K562 (cell line): ENCODE measurements at regions not wholly inside any gene's neighbourhood (a gene's known extent, or its start where the extent isn't known, plus 50 kb on each side); places are given as distances from the start of the nearest gene placed in this dataset.

Experiments used
- CBX5 ChIP-seq: IDR thresholded peaks from 2 replicates; pipeline ENCODE4 v1.6.1; 2014; ENCODE audit warnings: low read depth, borderline replicate concordance
- CEBPB ChIP-seq: fragments of 450-650 bp; IDR thresholded peaks from 2 replicates; pipeline ENCODE4 v1.6.1; 2016; ENCODE audit warnings: missing genetic modification characterization, missing compliant biosample characterization
- ETS1 ChIP-seq: conservative IDR thresholded peaks from 2 replicates; pipeline ENCODE4 v1.6.1; 2011; ENCODE audit warnings: low read depth, mild to moderate bottlenecking, low read length; ENCODE audit not compliant: control insufficient read depth
- EWSR1 ChIP-seq: fragments of 450-650 bp; IDR thresholded peaks from 2 replicates; pipeline ENCODE4 v1.6.1; 2018; ENCODE audit warnings: borderline replicate concordance, mild to moderate bottlenecking, low read depth, moderate library complexity; ENCODE audit not compliant: partially characterized antibody
- HNRNPK ChIP-seq: fragments of 200-400 bp; formaldehyde crosslinking; IDR thresholded peaks from one replicate; pipeline ENCODE4 v1.6.1; 2018; ENCODE audit warnings: mild to moderate bottlenecking, low read depth, low read length; ENCODE audit not compliant: poor library complexity, severe bottlenecking
- JUN ChIP-seq, 2 experiments: sonication (generic) in 1 of 2; formaldehyde crosslinking in 1 of 2; IDR thresholded peaks; 2 replicates each; pipeline versions ENCODE4 v1.6.1 to v1.8.0; 2012 to 2022; ENCODE audit warnings: borderline replicate concordance in 2 of 2, mild to moderate bottlenecking in 2 of 2, improper control_type of control experiment in 1 of 2, low read depth in 1 of 2, low read length in 1 of 2, missing genetic modification reagents in 1 of 2
- MEF2A ChIP-seq: IDR thresholded peaks from 2 replicates; pipeline ENCODE4 v1.6.1; 2011; ENCODE audit warnings: low read depth, mild to moderate bottlenecking, low read length, moderate library complexity; ENCODE audit not compliant: control insufficient read depth
- POU5F1 ChIP-seq: fragments of 150-350 bp; IDR thresholded peaks from 2 replicates; pipeline ENCODE4 v1.6.1; 2014; ENCODE audit warnings: borderline replicate concordance, low read length, low read depth, mild to moderate bottlenecking; ENCODE audit not compliant: partially characterized antibody
- SNAPC5 ChIP-seq: fragments of 250-450 bp; sonication (Bioruptor Pico); IDR thresholded peaks from 2 replicates; pipeline ENCODE4 v1.8.0; 2021; ENCODE audit warnings: moderate library complexity, mild to moderate bottlenecking, inconsistent platforms
- TCFL5 ChIP-seq: fragments of 250-450 bp; sonication (Bioruptor Pico); conservative IDR thresholded peaks from 2 replicates; pipeline ENCODE4 v1.6.1; 2021; ENCODE audit warnings: mild to moderate bottlenecking, moderate library complexity, matching md5 sums
- ZMIZ1 ChIP-seq, 2 experiments: fragments of 150-350 bp in 1 of 2; IDR thresholded peaks; 2 replicates each; pipeline ENCODE4 v1.6.1; 2012 to 2016; ENCODE audit warnings: low read depth in 2 of 2, low read length in 2 of 2, mild to moderate bottlenecking in 1 of 2, moderate library complexity in 1 of 2
- ZNF551 ChIP-seq: fragments of 250-450 bp; sonication (Bioruptor Pico); IDR thresholded peaks from 2 replicates; pipeline ENCODE4 v1.5.0; 2021; ENCODE audit warnings: mild to moderate bottlenecking, moderate library complexity
- TF ChIP-seq, protein P1 (sequence below): fragments of 250-450 bp; sonication (Bioruptor Pico); IDR thresholded peaks from 2 replicates; pipeline ENCODE4 v1.4.0; 2020; ENCODE audit warnings: mild to moderate bottlenecking, moderate library complexity, borderline replicate concordance
- TF ChIP-seq, protein P2 (sequence below): fragments of 250-450 bp; sonication (Bioruptor Pico); IDR thresholded peaks from 2 replicates; pipeline ENCODE4 v1.8.0; 2021; ENCODE audit warnings: borderline replicate concordance, mild to moderate bottlenecking, moderate library complexity; ENCODE audit not compliant: poor library complexity, severe bottlenecking

DNA sequence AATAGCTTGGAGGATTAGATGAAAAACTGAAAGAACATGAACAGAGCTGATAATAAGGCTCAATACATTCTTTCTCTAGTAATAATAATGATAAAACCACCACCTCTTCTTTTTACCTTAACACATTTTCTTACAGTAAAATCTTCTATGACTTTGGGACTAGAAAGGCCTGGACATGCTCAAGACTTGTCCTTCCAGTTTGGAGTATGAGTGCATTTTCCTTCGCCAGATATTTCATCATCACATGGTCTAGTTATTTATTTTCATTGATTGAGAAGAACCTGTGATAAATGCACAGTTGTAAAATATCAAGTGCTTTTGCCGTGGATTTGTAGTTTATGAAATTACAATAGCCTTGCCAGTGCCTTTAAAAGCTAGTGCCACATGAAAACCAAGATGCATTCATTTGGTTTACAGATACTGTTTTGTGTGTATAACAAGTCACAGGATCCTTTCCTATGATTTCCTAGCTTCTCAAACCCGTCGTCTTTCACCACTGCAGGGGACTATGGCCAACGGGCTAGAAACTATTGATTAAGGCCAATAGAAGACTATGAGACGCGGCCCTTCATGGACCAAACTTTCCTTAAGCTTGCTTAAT lies 200.2 kb upstream of the ZNF217 start (continued):
- TF ChIP-seq HNRNPK (no peak), ZNF551 (CRISPR knock-in tag) (no peak), SNAPC5 (CRISPR knock-in tag) (no peak), TCFL5 (CRISPR knock-in tag) (no peak), MEF2A (no peak), ETS1 (no peak), CEBPB (tag) (peak; percentile 10; the same call in 1 of the 2 replicates), JUN (IDR thresholded peaks at IDR 0.05; ENCODE audit: borderline replicate concordance, low read depth, low read length) (no peak), JUN (CRISPR knock-in tag; IDR thresholded peaks at IDR 0.05; ENCODE audit: borderline replicate concordance) (no peak), EWSR1 (peak; percentile 66), POU5F1 (no peak), ZMIZ1 (IDR thresholded peaks at IDR 0.05; ENCODE audit: low read depth in 2 of 2, low read length in 2 of 2) (no peak), CBX5 (no peak)
- TF ChIP-seq, protein P1, sequence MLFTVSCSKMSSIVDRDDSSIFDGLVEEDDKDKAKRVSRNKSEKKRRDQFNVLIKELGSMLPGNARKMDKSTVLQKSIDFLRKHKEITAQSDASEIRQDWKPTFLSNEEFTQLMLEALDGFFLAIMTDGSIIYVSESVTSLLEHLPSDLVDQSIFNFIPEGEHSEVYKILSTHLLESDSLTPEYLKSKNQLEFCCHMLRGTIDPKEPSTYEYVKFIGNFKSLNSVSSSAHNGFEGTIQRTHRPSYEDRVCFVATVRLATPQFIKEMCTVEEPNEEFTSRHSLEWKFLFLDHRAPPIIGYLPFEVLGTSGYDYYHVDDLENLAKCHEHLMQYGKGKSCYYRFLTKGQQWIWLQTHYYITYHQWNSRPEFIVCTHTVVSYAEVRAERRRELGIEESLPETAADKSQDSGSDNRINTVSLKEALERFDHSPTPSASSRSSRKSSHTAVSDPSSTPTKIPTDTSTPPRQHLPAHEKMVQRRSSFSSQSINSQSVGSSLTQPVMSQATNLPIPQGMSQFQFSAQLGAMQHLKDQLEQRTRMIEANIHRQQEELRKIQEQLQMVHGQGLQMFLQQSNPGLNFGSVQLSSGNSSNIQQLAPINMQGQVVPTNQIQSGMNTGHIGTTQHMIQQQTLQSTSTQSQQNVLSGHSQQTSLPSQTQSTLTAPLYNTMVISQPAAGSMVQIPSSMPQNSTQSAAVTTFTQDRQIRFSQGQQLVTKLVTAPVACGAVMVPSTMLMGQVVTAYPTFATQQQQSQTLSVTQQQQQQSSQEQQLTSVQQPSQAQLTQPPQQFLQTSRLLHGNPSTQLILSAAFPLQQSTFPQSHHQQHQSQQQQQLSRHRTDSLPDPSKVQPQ (CRISPR knock-in tag): no peak
- TF ChIP-seq, protein P2, sequence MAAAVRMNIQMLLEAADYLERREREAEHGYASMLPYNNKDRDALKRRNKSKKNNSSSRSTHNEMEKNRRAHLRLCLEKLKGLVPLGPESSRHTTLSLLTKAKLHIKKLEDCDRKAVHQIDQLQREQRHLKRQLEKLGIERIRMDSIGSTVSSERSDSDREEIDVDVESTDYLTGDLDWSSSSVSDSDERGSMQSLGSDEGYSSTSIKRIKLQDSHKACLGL (CRISPR knock-in tag): no peak
